ENCODE measurements at regions not wholly inside any gene's neighbourhood (a gene's known extent, or its start where the extent isn't known, plus 50 kb on each side); places are given as distances from the start of the nearest gene placed in this dataset.

DNA sequence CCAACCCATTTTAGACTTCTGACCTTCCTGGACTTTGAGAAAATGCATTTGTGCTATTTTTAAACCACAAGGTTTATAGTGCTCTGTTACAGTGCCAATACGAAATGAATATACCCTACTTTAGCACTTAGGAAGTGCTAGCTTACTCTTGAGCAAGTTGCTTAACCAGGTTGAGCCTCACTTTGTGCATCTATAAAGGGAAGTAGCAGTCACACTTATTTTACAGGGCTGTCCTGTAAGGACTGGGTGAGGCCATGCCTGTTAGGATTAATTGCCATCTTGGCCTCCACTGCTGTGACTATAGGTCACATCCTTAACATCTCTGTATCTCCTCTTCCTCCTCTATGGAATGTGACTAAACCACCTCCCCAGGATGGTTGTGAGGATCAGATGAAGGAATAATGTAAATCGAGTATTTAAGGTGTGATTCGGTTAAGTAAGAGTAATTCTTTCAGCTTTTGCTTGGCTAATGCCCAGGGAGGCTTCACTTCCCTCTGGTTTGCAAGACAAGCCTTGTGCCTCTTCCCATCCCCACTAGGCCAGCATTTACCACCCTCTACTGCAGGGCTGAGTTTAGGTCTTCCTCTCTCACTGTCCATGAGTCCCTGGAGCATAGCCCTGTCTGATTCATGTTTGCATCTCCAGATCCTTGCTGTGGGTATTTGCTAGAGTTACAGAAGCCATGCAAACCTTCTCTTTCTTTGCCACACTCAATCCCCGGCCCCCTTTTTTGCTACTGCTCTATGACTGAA, 341.2 kb downstream of the ZNF521 start:
- TF ChIP-seq POLR2AphosphoS5 (IDR thresholded peaks at IDR 0.05; ENCODE audit: low read depth, low read length) (no peak), CTCF (IDR thresholded peaks at IDR 0.05) (no peak), SIN3A (IDR thresholded peaks at IDR 0.05; ENCODE audit: borderline replicate concordance, insufficient read depth, low read depth, low read length) (no peak)
- TF ChIP-seq, protein P1, sequence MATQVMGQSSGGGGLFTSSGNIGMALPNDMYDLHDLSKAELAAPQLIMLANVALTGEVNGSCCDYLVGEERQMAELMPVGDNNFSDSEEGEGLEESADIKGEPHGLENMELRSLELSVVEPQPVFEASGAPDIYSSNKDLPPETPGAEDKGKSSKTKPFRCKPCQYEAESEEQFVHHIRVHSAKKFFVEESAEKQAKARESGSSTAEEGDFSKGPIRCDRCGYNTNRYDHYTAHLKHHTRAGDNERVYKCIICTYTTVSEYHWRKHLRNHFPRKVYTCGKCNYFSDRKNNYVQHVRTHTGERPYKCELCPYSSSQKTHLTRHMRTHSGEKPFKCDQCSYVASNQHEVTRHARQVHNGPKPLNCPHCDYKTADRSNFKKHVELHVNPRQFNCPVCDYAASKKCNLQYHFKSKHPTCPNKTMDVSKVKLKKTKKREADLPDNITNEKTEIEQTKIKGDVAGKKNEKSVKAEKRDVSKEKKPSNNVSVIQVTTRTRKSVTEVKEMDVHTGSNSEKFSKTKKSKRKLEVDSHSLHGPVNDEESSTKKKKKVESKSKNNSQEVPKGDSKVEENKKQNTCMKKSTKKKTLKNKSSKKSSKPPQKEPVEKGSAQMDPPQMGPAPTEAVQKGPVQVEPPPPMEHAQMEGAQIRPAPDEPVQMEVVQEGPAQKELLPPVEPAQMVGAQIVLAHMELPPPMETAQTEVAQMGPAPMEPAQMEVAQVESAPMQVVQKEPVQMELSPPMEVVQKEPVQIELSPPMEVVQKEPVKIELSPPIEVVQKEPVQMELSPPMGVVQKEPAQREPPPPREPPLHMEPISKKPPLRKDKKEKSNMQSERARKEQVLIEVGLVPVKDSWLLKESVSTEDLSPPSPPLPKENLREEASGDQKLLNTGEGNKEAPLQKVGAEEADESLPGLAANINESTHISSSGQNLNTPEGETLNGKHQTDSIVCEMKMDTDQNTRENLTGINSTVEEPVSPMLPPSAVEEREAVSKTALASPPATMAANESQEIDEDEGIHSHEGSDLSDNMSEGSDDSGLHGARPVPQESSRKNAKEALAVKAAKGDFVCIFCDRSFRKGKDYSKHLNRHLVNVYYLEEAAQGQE (IDR thresholded peaks at IDR 0.05; ENCODE audit: insufficient read depth in 1 of 2, low read depth in 2 of 2, low read length in 1 of 2), result no peak
